ENCODE measurements at regions not wholly inside any gene's neighbourhood (a gene's known extent, or its start where the extent isn't known, plus 50 kb on each side); places are given as distances from the start of the nearest gene placed in this dataset.
A peak's percentile ranks its signal among the peaks of the same experiment; 100 is the strongest.

DNA sequence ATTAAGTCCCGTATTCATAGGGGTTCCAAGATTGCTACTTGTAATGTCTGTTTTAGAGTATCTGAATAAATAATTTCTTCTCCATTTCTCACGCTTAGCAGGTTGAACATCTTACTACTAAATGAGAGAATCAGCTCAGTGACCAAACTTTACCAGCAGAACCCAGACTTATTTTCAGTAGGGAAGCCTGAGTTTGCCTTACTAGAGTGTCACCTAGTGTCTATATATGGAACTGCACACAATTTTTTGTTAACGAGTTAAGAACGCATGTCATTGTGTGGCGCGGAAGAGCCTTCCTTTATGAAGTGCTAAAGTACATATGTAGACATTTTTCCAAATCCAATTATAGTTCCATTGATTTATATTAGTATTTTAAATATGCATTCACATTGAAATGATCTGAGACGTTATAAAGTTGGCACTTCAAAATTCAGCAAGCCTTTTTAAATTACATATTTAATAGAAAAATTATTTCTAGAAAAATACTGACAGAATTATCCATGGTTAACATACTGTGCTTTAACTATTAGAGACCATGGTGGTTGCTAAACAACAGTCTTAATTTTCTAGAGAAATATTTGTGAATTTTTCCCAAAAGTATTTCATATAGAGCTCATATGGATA lies 88.3 kb downstream of the RPS29 start:
- TF ChIP-seq, protein P1, sequence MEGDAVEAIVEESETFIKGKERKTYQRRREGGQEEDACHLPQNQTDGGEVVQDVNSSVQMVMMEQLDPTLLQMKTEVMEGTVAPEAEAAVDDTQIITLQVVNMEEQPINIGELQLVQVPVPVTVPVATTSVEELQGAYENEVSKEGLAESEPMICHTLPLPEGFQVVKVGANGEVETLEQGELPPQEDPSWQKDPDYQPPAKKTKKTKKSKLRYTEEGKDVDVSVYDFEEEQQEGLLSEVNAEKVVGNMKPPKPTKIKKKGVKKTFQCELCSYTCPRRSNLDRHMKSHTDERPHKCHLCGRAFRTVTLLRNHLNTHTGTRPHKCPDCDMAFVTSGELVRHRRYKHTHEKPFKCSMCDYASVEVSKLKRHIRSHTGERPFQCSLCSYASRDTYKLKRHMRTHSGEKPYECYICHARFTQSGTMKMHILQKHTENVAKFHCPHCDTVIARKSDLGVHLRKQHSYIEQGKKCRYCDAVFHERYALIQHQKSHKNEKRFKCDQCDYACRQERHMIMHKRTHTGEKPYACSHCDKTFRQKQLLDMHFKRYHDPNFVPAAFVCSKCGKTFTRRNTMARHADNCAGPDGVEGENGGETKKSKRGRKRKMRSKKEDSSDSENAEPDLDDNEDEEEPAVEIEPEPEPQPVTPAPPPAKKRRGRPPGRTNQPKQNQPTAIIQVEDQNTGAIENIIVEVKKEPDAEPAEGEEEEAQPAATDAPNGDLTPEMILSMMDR (conservative IDR thresholded peaks at IDR 0.05) = peak; percentile 92
- no peak for TF ChIP-seq EZH2 (IDR thresholded peaks at IDR 0.05; ENCODE audit: low read depth)

All from PC-9 (cell line).